CD4-positive, alpha-beta memory T cell (primary cell): ENCODE measurements at regions not wholly inside any gene's neighbourhood (a gene's known extent, or its start where the extent isn't known, plus 50 kb on each side); places are given as distances from the start of the nearest gene placed in this dataset.

ENCODE experiments used
- CTCF ChIA-PET: fragments of 350-600 bp; sonication (Branson Sonifier 250); formaldehyde crosslinking; loops from one replicate; lab custom pipeline; 2021; ENCODE audit warnings: inconsistent platforms; ENCODE audit not compliant: partially characterized antibody; lab: Charles Lee
- POLR2A ChIA-PET: fragments of 350-600 bp; sonication (Branson Sonifier 250); formaldehyde crosslinking; loops from one replicate; lab custom pipeline; 2021; ENCODE audit not compliant: partially characterized antibody; lab: Charles Lee
- DNase-seq, 5 donors: peaks; one replicate each; pipeline versions ENCODE4 v3.0.0 to v3.0.0-alpha.2; 2020 to 2022; ENCODE audit warnings: mixed read lengths in 1 of 5
- H3K27ac ChIP-seq: one replicate; pipeline ENCODE4 v1.7.0; 2013; ENCODE audit warnings: low read depth, low read length
- H3K27me3 ChIP-seq: 2 replicates; pipeline ENCODE4 v1.7.0; 2013; ENCODE audit warnings: mild to moderate bottlenecking, low read length, moderate library complexity; ENCODE audit not compliant: insufficient read depth
- H3K36me3 ChIP-seq: 2 replicates; pipeline ENCODE4 v1.7.0; 2013; ENCODE audit warnings: mild to moderate bottlenecking, low read length, moderate library complexity; ENCODE audit not compliant: insufficient read depth
- H3K4me1 ChIP-seq: 2 replicates; pipeline ENCODE4 v1.7.0; 2013; ENCODE audit warnings: mild to moderate bottlenecking, low read length, moderate library complexity; ENCODE audit not compliant: insufficient read depth
- H3K4me3 ChIP-seq, 2 donors: one replicate each; pipeline ENCODE4 v1.7.0; 2013; ENCODE audit warnings: low read length in 2 of 2, mild to moderate bottlenecking in 1 of 2
- H3K9me3 ChIP-seq, 2 donors: one replicate each; pipeline ENCODE4 v1.7.0; 2013; ENCODE audit warnings: low read length in 2 of 2, control low read depth in 1 of 2; ENCODE audit not compliant: control insufficient read depth in 1 of 2
- H3K27ac Mint-ChIP-seq, 7 donors: one replicate each; pipeline ENCODE4 v1.8.0; 2020 to 2021; ENCODE audit warnings: mixed read lengths in 7 of 7, mild to moderate bottlenecking in 6 of 7, inconsistent platforms in 3 of 7, moderate library complexity in 3 of 7
- H3K27me3 Mint-ChIP-seq, 2 donors: one replicate each; pipeline ENCODE4 v1.8.0; 2020 to 2021; ENCODE audit warnings: mixed read lengths in 2 of 2
- H3K36me3 Mint-ChIP-seq, 2 donors: one replicate each; pipeline ENCODE4 v1.8.0; 2020 to 2021; ENCODE audit warnings: mixed read lengths in 2 of 2, inconsistent platforms in 1 of 2, mild to moderate bottlenecking in 1 of 2
- H3K4me1 Mint-ChIP-seq, 4 donors: one replicate each; pipeline ENCODE4 v1.8.0; 2020 to 2021; ENCODE audit warnings: mixed read lengths in 4 of 4, mild to moderate bottlenecking in 1 of 4
- H3K4me3 Mint-ChIP-seq, 8 donors: one replicate each; pipeline ENCODE4 v1.8.0; 2020 to 2021; ENCODE audit warnings: mixed read lengths in 8 of 8, mild to moderate bottlenecking in 7 of 8, moderate library complexity in 6 of 8, inconsistent platforms in 3 of 8
- H3K9me3 Mint-ChIP-seq, 8 donors: one replicate each; pipeline ENCODE4 v1.8.0; 2020 to 2021; ENCODE audit warnings: mixed read lengths in 8 of 8, mild to moderate bottlenecking in 5 of 8, inconsistent platforms in 3 of 8, moderate library complexity in 1 of 8
- intact Hi-C: fragments of 100-400 bp; cut with micrococcal nuclease; formaldehyde crosslinking; loops from one replicate; pipeline ENCODE4 v1.15.1; 2023

DNA sequence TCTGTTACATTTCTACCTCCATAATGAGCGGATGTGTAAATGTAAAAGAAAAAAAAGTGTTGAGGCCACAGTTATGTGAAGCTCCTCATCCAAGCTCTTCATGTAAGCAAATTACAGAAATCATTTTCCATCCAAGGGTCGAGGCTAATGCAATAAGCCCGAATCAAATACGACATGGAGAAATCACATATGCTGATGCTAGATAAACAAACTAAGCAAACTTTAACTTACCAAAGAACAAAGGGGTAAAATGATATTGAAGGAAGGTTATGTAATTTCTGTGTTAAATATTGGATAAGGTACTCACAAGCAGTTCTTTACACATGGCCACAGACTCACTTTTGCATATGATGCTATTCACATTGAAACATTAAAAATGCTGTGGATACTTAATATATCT, 310.2 kb upstream of the ID2 start:
- intact Hi-C loops, result no loop called here
- no peak overlapping the region for H3K27ac ChIP-seq
- Mint-ChIP-seq H3K4me1 (peaks cover 2 to 4% (median 3%) of the 10 kb centered on the region in 4 donors), H3K36me3 (peaks cover 4% of the 10 kb centered on the region in 2 donors), H3K9me3 (peaks cover 0 to 13% (median 5%) of the 10 kb centered on the region in 8 donors), H3K27ac (no peak overlapping the region), H3K4me3 (no peak overlapping the region), H3K27me3 (peaks cover 0 to 2% of the 10 kb centered on the region in 2 donors)
- ChIA-PET POLR2A (no interaction called here), CTCF (no interaction called here)
- no peaks in the 10 kb centered on the region for H3K9me3 ChIP-seq
- H3K4me1 ChIP-seq, result peaks cover 3% of the 10 kb centered on the region
- no peaks in the 10 kb centered on the region for H3K27me3 ChIP-seq
- DNase-seq, result no peak
- no peak overlapping the region for H3K4me3 ChIP-seq
- no peaks in the 10 kb centered on the region for H3K36me3 ChIP-seq

DNA sequence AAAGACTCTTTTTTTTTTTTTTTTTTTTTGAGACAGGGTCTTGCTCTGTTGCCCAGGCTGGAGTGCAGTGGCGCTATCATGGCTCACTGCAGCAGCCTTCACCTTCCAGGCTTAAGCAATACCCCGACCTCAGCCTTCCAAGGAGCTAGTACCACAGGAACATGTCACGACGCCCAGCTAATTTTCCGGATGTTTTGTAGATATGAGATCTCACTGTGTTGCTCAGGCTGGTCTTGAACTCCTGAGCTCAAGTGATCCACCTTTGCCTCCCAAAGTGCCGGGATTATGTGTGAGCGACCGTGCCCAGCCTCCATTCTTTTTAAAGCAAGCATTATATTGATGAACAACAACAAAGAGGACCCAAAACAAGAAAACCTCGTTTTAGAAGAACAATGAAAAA, 307.1 kb upstream of the ID2 start:
- H3K9me3 Mint-ChIP-seq, result peaks cover 0 to 13% (median 5%) of the 10 kb centered on the region in 8 donors
- DNase-seq, result no peak
- Histone ChIP-seq H3K27me3 (no peaks in the 10 kb centered on the region), H3K9me3 (no peaks in the 10 kb centered on the region), H3K4me3 (no peak overlapping the region), H3K27ac (no peak overlapping the region), H3K36me3 (no peaks in the 10 kb centered on the region), H3K4me1 (peaks cover 30% of the 10 kb centered on the region)
- H3K4me1 Mint-ChIP-seq, result peaks cover 21 to 35% (median 29%) of the 10 kb centered on the region in 4 donors
- peak overlapping the region in 1 of 8 donors; percentile 7 for H3K4me3 Mint-ChIP-seq
- peaks cover 0 to 2% of the 10 kb centered on the region in 2 donors for H3K27me3 Mint-ChIP-seq
- no peak overlapping the region for H3K27ac Mint-ChIP-seq
- H3K36me3 Mint-ChIP-seq, result peaks cover 4% of the 10 kb centered on the region in 2 donors
- intact Hi-C loops, result no loop called here
- POLR2A ChIA-PET, result no interaction called here
- CTCF ChIA-PET, result no interaction called here

DNA sequence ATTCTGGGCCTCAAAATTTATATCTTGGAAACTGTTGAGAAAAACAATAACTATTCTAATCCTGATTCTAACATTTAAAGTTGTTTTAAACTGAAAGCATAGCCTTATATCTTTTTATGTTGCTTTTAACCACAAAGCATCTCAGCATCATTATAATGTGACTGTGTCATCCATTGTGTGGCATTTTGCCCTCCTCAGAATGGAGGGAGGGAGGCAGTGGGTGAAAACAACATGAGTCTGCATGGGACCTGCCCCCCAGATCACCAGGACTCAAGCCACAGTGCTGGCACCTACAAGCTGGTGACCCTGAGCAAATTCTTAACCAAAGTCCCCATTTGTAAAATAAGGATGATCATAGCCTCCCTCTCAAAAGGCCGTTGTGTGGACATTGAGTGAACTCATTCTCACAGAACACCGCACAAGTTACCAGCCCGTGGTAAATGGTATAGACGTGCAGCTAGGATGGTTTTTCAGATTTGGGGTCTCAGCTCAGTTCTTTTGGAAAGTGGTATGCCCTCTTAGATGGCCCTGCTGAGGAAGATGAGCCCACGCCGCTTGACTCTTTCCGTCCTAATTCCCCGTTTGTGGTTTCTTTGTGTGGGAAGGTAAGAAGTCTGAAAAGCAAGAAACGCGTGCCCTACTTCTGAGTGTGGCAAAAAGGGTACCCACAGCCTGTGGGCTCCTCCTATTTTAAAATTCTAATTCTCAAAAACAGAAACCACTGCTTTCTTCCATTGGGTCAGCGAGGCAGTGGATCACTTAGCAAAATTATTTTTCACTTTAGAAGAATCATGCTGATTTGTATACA, 305.0 kb upstream of the ID2 start:
- Mint-ChIP-seq H3K27ac (peak overlapping the region in 6 of 7 donors; percentile 39 to 75 (median 62)), H3K36me3 (peaks cover 4% of the 10 kb centered on the region in 2 donors), H3K4me1 (peaks cover 21 to 41% (median 29%) of the 10 kb centered on the region in 4 donors), H3K4me3 (peak overlapping the region; percentile 6 to 70 (median 42)), H3K27me3 (peaks cover 0 to 2% of the 10 kb centered on the region in 2 donors), H3K9me3 (peaks cover 0 to 13% (median 5%) of the 10 kb centered on the region in 8 donors)
- H3K9me3 ChIP-seq, result no peaks in the 10 kb centered on the region
- H3K27ac ChIP-seq, result no peak overlapping the region
- CTCF ChIA-PET, result no interaction called here
- peak in 2 of 5 donors; percentile 9 for DNase-seq
- intact Hi-C loops, result no loop called here
- no peak overlapping the region for H3K4me3 ChIP-seq
- POLR2A ChIA-PET, result interaction anchor here (1.5 kb wide), 1 partner anchor 305 kb away, joined by 4 read pairs; the partner anchor contains the start of gene ID2
- no peaks in the 10 kb centered on the region for H3K36me3 ChIP-seq
- H3K27me3 ChIP-seq, result no peaks in the 10 kb centered on the region
- H3K4me1 ChIP-seq, result peaks cover 30% of the 10 kb centered on the region

DNA sequence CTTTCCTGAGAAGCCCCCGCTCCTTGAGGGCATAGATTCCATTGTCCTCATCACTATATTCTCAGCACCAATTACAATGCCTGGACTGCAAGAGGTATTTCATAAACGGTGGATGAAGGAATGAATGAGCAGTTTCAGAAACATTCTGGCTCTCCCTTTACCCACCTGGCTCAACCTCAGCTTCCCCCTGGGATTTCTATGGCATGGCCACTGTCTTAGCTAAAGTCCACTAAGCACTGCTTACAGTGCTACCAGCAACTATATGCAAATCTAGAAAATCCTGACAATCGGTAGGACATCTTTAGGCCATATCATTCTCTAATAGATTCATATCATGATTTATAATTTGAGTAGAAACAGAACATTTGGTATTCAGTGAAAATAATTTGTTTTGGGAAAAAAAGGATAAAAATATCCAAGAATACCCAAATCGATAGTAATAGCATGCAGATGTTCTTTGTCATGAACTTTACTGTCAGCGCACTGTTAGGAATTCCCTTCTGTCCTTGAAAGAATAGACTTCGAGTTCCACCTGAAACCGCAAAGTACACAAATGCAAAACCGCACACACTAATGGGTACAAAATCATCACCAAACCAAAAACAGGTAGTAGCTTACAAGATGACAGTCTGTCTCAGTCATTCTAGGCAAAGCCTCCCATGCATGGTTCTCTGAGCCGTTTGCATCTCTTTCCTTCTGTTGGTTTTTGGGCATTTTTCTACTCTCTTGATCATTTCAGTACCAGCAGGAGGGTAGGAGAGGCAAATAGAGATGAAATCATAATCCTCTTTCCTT, 303.6 kb upstream of the ID2 start:
- Histone ChIP-seq H3K27me3 (no peaks in the 10 kb centered on the region), H3K4me3 (no peak overlapping the region), H3K9me3 (no peaks in the 10 kb centered on the region), H3K27ac (no peak overlapping the region), H3K4me1 (peaks cover 30% of the 10 kb centered on the region), H3K36me3 (no peaks in the 10 kb centered on the region)
- H3K4me1 Mint-ChIP-seq, result peaks cover 21 to 41% (median 29%) of the 10 kb centered on the region in 4 donors
- POLR2A ChIA-PET, result no interaction called here
- peaks cover 0 to 2% of the 10 kb centered on the region in 2 donors for H3K27me3 Mint-ChIP-seq
- DNase-seq, result peak in 3 of 5 donors; percentile 6 to 11 (median 8)
- H3K4me3 Mint-ChIP-seq, result peak overlapping the region in 5 of 8 donors; percentile 12 to 70 (median 47)
- CTCF ChIA-PET, result no interaction called here
- peaks cover 0 to 2% of the 10 kb centered on the region in 2 donors for H3K36me3 Mint-ChIP-seq
- peak overlapping the region in 5 of 7 donors; percentile 20 to 75 (median 55) for H3K27ac Mint-ChIP-seq
- peaks cover 0 to 7% (median 2%) of the 10 kb centered on the region in 8 donors for H3K9me3 Mint-ChIP-seq
- intact Hi-C loops, result no loop called here

DNA sequence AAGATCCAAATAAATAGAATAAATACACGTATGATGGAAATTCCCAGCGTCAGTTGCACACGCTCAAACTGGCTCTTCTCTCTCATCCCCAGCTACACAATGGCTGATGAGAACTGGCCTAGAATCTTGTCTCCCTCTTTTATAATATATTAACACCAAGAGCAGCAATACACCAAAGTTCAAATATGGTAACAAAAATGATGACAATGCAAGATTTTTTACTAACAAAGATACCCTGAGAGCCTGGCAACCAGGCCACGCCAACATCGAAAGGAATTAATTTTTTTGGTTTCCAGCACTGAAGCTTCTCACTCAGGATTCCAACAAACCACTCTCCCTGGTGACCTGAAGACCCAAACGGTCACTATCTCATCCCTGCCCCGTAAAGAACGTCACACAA, 302.7 kb upstream of the ID2 start:
- Histone ChIP-seq H3K4me3 (no peak overlapping the region), H3K36me3 (no peaks in the 10 kb centered on the region), H3K9me3 (no peaks in the 10 kb centered on the region), H3K27me3 (no peaks in the 10 kb centered on the region), H3K27ac (no peak overlapping the region), H3K4me1 (peaks cover 30% of the 10 kb centered on the region)
- H3K4me1 Mint-ChIP-seq, result peaks cover 23 to 43% (median 32%) of the 10 kb centered on the region in 4 donors
- ChIA-PET POLR2A (no interaction called here), CTCF (no interaction called here)
- peaks cover 0 to 2% of the 10 kb centered on the region in 2 donors for H3K27me3 Mint-ChIP-seq
- DNase-seq, result no peak
- H3K4me3 Mint-ChIP-seq, result no peak overlapping the region
- H3K36me3 Mint-ChIP-seq, result no peaks in the 10 kb centered on the region
- intact Hi-C loops, result no loop called here
- H3K9me3 Mint-ChIP-seq, result peaks cover 0 to 3% (median 0%) of the 10 kb centered on the region in 8 donors
- peak overlapping the region in 2 of 7 donors; percentile 43 to 75 for H3K27ac Mint-ChIP-seq

DNA sequence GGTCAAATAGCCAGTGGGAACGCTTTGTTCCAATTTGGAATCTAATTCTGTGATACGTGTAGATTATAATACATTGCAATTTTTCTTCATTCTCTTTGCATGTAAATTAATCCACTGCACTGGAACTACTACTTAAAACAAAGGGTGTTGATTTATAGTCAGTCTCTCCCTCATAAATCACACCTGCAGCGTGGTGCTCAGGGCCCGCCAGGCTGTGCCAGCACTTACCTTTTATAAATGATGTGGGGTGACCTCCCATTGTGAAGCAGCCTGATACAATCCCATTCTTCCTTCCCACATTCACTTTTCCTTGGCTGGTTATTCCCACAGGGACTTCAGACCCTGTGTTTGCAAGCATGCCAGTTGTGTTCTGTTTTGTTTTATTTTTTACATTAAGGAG, 302.3 kb upstream of the ID2 start:
- intact Hi-C loops, result no loop called here

DNA sequence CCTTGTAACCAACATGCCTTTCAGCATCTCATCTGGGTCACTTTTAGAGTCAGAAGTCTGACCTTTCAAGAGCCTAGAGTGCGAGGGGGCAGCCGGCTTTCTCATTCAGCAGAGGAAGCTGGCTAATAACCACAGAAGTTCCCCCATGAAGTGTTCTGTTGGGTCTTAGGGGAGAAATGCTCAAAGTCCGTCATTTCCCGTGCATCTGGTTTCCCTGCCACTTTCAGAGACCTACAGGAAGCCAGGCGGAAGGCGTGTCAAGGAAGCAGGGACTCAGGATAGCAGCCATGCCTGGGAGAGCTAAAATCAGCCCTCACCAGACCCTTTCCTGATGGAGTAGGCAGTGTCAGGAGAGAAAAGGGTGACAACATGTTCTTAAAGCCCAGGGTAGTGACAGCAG, 301.8 kb upstream of the ID2 start:
- intact Hi-C loops, result no loop called here
- H3K27ac Mint-ChIP-seq, result peak overlapping the region in 2 of 7 donors; percentile 17 to 64

More for the DNA sequence above, 302.3 kb upstream of the ID2 start:
- Mint-ChIP-seq H3K9me3 (peaks cover 0 to 3% (median 0%) of the 10 kb centered on the region in 8 donors), H3K27me3 (peaks cover 0 to 2% of the 10 kb centered on the region in 2 donors), H3K4me3 (no peak overlapping the region), H3K36me3 (no peaks in the 10 kb centered on the region), H3K4me1 (peaks cover 27 to 47% (median 36%) of the 10 kb centered on the region in 4 donors), H3K27ac (peak overlapping the region in 2 of 7 donors; percentile 43 to 75)
- no peaks in the 10 kb centered on the region for H3K9me3 ChIP-seq
- no peak overlapping the region for H3K27ac ChIP-seq
- DNase-seq, result no peak
- H3K36me3 ChIP-seq, result no peaks in the 10 kb centered on the region
- H3K4me3 ChIP-seq, result no peak overlapping the region
- no peaks in the 10 kb centered on the region for H3K27me3 ChIP-seq
- H3K4me1 ChIP-seq, result peaks cover 30% of the 10 kb centered on the region
- ChIA-PET POLR2A (no interaction called here), CTCF (no interaction called here)

More for the DNA sequence above, 301.8 kb upstream of the ID2 start:
- H3K27ac ChIP-seq, result no peak overlapping the region
- DNase-seq, result no peak
- peak overlapping the region in 1 of 8 donors; percentile 29 for H3K4me3 Mint-ChIP-seq
- H3K27me3 Mint-ChIP-seq, result no peaks in the 10 kb centered on the region
- H3K36me3 Mint-ChIP-seq, result no peaks in the 10 kb centered on the region
- ChIA-PET POLR2A (no interaction called here), CTCF (no interaction called here)
- H3K4me1 Mint-ChIP-seq, result peaks cover 29 to 49% (median 38%) of the 10 kb centered on the region in 4 donors
- no peaks in the 10 kb centered on the region for H3K9me3 Mint-ChIP-seq
- H3K4me3 ChIP-seq, result no peak overlapping the region
- no peaks in the 10 kb centered on the region for H3K36me3 ChIP-seq
- peaks cover 30% of the 10 kb centered on the region for H3K4me1 ChIP-seq
- H3K9me3 ChIP-seq, result no peaks in the 10 kb centered on the region
- no peaks in the 10 kb centered on the region for H3K27me3 ChIP-seq
